Duodenal mucosa (tissue), 2 donors: ENCODE measurements at regions not wholly inside any gene's neighbourhood (a gene's known extent, or its start where the extent isn't known, plus 50 kb on each side); places are given as distances from the start of the nearest gene placed in this dataset.

Experiments
- H3K27ac ChIP-seq: one replicate; pipeline ENCODE4 v1.7.0; 2013; ENCODE audit warnings: low read depth, low read length
- H3K27me3 ChIP-seq, 2 donors: one replicate each; pipeline ENCODE4 v1.7.0; 2013; ENCODE audit warnings: low read length in 2 of 2, control low read depth in 1 of 2; ENCODE audit not compliant: insufficient read depth in 2 of 2, control insufficient read depth in 1 of 2
- H3K36me3 ChIP-seq, 2 donors: one replicate each; pipeline ENCODE4 v1.7.0; 2013; ENCODE audit warnings: low read length in 2 of 2, control low read depth in 1 of 2; ENCODE audit not compliant: insufficient read depth in 2 of 2, control insufficient read depth in 1 of 2
- H3K4me1 ChIP-seq, 2 donors: one replicate each; pipeline ENCODE4 v1.7.0; 2013; ENCODE audit warnings: low read length in 2 of 2, control low read depth in 1 of 2; ENCODE audit not compliant: insufficient read depth in 2 of 2, control insufficient read depth in 1 of 2
- H3K4me3 ChIP-seq, 2 donors: one replicate each; pipeline ENCODE4 v1.7.0; 2013; ENCODE audit warnings: low read length in 2 of 2, low read depth in 1 of 2
- H3K9ac ChIP-seq, 2 donors: one replicate each; pipeline ENCODE4 v1.7.0; 2013; ENCODE audit warnings: low read length in 2 of 2, low read depth in 1 of 2
- H3K9me3 ChIP-seq, 2 donors: one replicate each; pipeline ENCODE4 v1.7.0; 2013; ENCODE audit warnings: low read length in 2 of 2, control low read depth in 1 of 2; ENCODE audit not compliant: control insufficient read depth in 1 of 2

DNA sequence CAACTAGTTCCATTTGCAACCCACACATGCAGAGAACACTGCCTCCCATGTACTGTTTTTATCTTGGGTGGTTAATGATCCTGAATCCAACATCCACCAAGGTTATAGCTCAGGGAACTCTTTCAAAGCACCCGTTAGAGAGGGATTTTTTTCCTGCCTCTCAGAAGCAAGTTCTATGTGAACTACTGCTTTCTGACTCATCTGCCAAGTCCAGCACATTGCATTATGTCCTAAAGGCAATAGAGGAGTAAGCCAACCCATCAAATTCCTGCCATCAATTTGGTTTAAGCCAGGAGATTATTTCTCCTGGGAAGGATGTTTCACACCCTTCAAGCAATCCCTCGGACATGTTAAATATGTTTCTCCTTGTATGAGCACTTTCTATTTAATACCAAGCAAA is 334.5 kb downstream of the GASK1B start:
- Histone ChIP-seq H3K4me3 (no peak overlapping the region), H3K27me3 (no peaks in the 10 kb centered on the region), H3K27ac (no peak overlapping the region), H3K36me3 (no peaks in the 10 kb centered on the region), H3K4me1 (peaks cover 0 to 21% of the 10 kb centered on the region in 2 donors), H3K9ac (no peak overlapping the region), H3K9me3 (no peaks in the 10 kb centered on the region)

DNA sequence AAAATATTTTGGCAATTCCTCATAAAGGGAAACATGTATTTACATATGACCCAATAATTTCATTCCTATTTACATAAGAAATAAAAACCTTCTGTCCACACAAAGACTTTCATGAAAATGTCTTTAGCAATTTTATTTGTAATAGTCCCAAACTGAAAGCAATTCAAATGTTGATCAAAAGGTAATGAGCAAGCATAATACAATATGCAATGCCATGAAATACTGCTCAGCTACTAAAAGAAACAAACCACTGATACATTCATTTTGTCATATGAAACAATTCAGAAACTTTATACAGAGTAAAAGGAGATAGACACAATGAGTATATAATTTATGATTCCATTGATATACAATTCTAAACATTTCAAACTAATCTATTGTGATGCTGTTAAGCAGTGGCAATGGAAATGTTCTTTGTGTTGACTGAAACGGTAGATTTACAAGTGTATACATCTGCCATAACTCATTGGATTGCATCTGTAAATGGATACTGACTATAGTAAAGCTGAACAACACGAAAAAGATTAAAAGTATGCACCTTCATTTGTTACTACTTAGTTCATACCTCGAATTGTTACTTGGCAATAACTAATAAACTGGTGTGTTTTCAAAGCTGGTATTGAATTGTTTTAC is 335.6 kb downstream of the GASK1B start:
- Histone ChIP-seq H3K9ac (no peak overlapping the region), H3K4me3 (no peak overlapping the region), H3K27ac (no peak overlapping the region), H3K9me3 (no peaks in the 10 kb centered on the region), H3K27me3 (no peaks in the 10 kb centered on the region), H3K4me1 (peaks cover 3 to 21% of the 10 kb centered on the region in 2 donors), H3K36me3 (no peaks in the 10 kb centered on the region)

DNA sequence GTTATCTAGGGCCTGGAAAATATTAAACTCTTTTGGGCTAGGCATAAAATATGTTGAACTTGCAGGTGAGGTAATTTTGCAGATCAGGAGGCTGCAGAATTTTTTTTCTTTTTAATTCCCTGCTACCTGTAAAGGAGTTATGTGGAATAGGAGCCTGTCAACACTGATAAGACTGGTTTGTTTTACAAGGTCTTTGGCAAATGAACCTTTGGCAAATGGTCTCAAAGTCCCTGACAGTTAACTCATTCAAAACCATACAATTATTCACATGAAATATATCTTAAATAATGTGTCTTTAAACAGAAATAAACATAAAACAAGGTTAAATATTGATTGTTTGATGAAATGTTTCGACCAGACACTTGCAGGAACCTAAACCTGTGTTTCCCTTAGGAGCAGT is 340.2 kb downstream of the GASK1B start:
- no peak overlapping the region for H3K9ac ChIP-seq
- no peaks in the 10 kb centered on the region for H3K9me3 ChIP-seq
- H3K27me3 ChIP-seq = no peaks in the 10 kb centered on the region
- H3K4me3 ChIP-seq = peak overlapping the region in 1 of 2 donors; percentile 2
- H3K27ac ChIP-seq = no peak overlapping the region
- H3K4me1 ChIP-seq = peaks cover 0 to 3% of the 10 kb centered on the region in 2 donors
- H3K36me3 ChIP-seq = no peaks in the 10 kb centered on the region

DNA sequence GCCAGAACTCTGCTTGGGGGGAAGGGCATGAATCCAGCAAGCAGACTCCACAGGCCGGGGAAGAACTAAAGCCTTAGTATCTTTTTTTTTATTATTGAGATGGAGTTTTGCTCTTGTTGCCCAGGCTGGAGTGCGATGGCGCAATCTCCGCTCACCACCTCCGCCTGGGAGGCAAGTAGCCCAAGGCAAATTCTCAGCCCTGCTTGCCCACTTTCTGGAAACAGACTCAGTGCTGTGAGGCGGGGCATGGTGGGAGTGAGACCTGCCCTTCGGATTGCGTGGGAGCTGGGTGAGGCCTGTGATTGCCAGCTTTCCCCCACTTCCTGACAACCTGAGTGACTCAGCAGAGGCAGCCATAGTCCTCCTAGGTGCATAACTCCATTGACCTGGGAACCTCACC is 348.8 kb downstream of the GASK1B start:
- H3K9ac ChIP-seq = no peak overlapping the region
- no peaks in the 10 kb centered on the region for H3K36me3 ChIP-seq
- no peak overlapping the region for H3K4me3 ChIP-seq
- no peak overlapping the region for H3K27ac ChIP-seq
- H3K9me3 ChIP-seq = no peaks in the 10 kb centered on the region
- H3K4me1 ChIP-seq = no peaks in the 10 kb centered on the region
- no peaks in the 10 kb centered on the region for H3K27me3 ChIP-seq

DNA sequence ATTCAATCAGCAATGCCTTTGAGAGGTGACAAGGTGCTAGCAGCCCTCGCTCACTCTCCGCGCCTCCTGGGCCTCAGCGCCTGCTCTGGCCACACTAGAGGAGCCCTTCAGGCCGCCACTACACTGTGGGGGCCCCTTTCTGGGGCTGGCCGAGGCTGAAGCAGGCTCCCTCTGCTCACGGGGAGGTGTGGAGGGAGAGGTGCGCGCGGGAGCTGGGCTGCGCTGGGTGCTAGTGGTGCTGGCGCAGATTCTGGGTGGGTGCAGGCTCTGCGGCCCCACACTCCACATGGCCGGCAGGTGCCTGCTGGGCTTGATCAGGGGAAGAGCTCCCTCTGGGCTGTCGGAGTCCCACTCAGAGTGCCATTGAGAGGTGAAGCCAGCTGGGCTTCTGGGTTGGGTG is 351.0 kb downstream of the GASK1B start:
- Histone ChIP-seq H3K4me3 (no peak overlapping the region), H3K9ac (no peak overlapping the region), H3K36me3 (no peaks in the 10 kb centered on the region), H3K4me1 (no peaks in the 10 kb centered on the region), H3K27ac (no peak overlapping the region), H3K27me3 (no peaks in the 10 kb centered on the region), H3K9me3 (no peaks in the 10 kb centered on the region)

DNA sequence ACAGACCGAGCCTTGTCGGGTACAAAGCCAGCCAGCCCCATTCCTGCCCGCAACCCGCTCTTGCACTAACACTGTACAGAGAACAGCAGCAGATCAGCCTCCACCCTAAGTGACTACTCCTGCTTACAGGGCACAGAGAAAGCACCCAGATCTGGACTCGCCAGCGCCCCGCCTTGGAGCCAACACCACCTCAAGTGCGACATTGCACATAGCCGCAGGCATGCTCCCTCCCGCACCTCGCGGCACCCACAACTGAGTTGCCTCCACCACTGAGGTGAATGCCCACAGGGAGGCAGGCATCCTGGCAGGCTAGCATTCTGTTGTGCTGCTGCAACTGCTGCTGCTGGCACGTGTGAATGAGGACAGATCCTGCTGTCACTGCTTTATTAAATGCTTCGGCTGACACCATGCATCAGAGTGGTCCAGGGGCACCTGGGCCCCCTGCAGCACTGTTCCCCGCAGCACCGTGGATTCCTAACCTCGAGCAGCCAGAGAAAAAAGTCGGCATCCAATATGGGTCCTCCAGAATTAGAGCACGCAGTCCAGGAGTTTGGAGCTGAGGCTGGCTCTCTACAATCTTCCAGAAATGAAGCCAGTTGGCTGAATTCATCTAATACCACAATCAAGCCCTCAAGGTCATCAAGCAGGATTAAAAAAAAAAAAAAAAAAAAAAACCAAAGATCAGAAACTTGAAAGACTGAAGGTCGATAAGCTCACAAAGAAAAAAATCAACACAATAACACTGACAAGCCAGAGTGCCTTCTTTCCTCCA is 352.9 kb downstream of the GASK1B start:
- Histone ChIP-seq H3K9ac (no peak overlapping the region), H3K27me3 (no peaks in the 10 kb centered on the region), H3K27ac (no peak overlapping the region), H3K36me3 (no peaks in the 10 kb centered on the region), H3K9me3 (no peaks in the 10 kb centered on the region), H3K4me3 (no peak overlapping the region), H3K4me1 (no peaks in the 10 kb centered on the region)

DNA sequence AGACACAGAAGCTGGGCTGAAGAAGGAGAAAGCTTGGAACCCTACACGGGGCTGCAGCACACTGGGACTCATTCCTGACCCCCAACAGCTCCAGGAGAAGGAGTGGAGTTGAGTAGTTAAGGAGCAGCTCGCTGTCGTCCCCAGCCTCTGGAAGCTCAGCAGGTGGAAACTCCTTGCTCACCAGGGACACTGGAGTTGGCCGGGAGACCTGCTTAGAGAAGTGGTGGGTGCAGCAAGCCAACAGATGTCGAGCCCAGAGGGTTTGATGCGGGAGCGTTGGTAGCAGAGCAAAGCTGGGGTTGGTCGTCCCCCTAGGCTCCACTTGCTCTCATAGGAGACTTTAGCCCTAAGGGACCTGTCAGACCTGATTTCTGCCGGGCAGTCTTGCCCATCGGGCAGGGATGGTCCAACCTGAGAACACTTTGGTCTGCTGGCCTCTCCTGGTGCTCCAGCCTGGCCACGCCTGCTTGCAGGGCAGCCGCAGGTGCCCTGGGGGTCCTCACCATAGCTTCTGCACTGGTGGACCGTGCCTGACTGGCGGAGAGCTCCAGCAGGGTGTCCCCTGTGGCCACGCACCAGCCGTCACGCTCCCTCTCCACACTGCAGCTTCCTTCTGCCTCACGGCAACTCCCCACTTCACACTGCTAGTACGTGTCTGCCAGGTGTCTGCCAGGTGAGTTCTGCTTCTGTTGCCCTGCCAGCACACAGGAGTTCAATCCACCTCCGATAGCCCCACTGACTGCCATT is 353.7 kb downstream of the GASK1B start:
- no peaks in the 10 kb centered on the region for H3K27me3 ChIP-seq
- H3K36me3 ChIP-seq = no peaks in the 10 kb centered on the region
- H3K9ac ChIP-seq = no peak overlapping the region
- H3K27ac ChIP-seq = no peak overlapping the region
- no peaks in the 10 kb centered on the region for H3K4me1 ChIP-seq
- no peaks in the 10 kb centered on the region for H3K9me3 ChIP-seq
- no peak overlapping the region for H3K4me3 ChIP-seq

DNA sequence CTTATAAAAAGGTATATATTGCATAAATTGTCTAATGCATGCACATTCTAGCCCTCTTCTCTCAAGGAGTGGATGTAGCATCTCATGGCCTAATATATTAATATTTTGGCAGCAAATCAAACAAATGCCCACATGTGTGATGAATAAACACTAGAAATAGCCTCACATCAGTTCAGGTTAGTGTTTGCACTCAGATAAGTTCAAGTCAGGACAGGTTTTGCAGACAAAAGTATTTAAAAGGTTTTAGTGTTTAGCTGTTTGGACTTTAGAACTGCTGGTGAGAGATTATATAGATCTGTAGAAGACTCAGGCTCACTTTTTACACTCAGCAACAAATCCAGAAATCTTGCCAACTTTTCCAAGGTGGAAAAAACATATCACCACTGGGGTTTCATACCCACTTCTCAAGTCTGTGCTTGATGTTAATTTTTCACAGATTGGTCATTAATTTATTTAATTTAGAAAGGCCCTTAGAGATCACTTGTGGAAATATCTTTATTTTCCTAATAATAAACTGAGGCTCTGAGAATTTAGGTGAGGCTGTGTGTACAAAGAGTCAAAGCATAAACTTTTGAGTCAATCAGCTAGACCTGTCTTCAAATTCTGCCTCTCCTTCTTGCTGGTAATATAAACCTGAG is 362.6 kb downstream of the GASK1B start:
- no peaks in the 10 kb centered on the region for H3K9me3 ChIP-seq
- H3K27me3 ChIP-seq = no peaks in the 10 kb centered on the region
- no peak overlapping the region for H3K4me3 ChIP-seq
- H3K27ac ChIP-seq = no peak overlapping the region
- no peaks in the 10 kb centered on the region for H3K36me3 ChIP-seq
- peaks cover 5 to 12% of the 10 kb centered on the region in 2 donors for H3K4me1 ChIP-seq
- H3K9ac ChIP-seq = no peak overlapping the region

DNA sequence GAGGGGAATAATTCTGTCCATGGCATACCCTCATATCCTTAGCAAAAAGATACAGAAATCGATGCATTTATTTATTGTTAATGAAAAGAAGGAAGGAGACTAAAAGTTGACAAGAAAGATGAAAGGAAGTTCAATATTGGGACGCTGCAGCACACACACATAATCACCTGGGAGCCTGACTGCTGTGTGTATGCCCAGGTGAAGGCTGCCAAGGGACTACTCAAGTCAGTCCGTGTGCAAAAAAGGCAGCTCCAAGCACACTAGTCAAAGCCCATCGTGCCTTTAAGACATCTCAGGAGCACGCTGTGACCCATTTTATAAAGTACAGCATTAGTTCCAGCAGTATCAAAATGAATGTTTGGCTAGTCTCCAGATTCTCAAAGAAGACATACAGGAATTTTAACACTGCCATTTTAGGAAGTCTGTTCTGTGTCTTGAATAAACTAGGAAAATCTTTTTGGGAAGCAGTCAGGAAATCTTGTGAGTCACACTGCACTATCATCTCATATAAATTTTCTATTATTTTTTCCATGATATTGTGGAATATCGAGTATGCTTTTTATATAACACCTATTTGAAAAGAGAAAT is 363.9 kb downstream of the GASK1B start:
- H3K4me3 ChIP-seq = no peak overlapping the region
- H3K36me3 ChIP-seq = no peaks in the 10 kb centered on the region

More for the DNA sequence above, 363.9 kb downstream of the GASK1B start:
- Histone ChIP-seq H3K4me1 (peaks cover 10 to 17% of the 10 kb centered on the region in 2 donors), H3K9me3 (no peaks in the 10 kb centered on the region), H3K27ac (no peak overlapping the region), H3K9ac (no peak overlapping the region), H3K27me3 (no peaks in the 10 kb centered on the region)
